KMS-11 (cell line): ENCODE measurements at regions not wholly inside any gene's neighbourhood (a gene's known extent, or its start where the extent isn't known, plus 50 kb on each side); places are given as distances from the start of the nearest gene placed in this dataset.

Experiments used
- H2AFZ ChIP-seq: fragments of 200-600 bp; sonication (generic); 2 replicates; pipeline ENCODE4 v1.6.1; 2016; ENCODE audit warnings: antibody characterized with exemption, mixed run types, low read depth
- H3K27ac ChIP-seq: fragments of 200-600 bp; sonication (generic); 2 replicates; pipeline ENCODE4 v1.6.1; 2016; ENCODE audit warnings: mild to moderate bottlenecking, mixed run types
- H3K27me3 ChIP-seq: fragments of 200-600 bp; sonication (generic); 2 replicates; pipeline ENCODE4 v1.6.1; 2017; ENCODE audit warnings: mild to moderate bottlenecking, low read depth, mixed run types, moderate library complexity; ENCODE audit not compliant: insufficient read depth
- H3K36me3 ChIP-seq: fragments of 200-600 bp; sonication (generic); 2 replicates; pipeline ENCODE4 v1.6.1; 2017; ENCODE audit warnings: mild to moderate bottlenecking, mixed run types; ENCODE audit not compliant: insufficient read depth
- H3K4me1 ChIP-seq: fragments of 200-600 bp; sonication (generic); 2 replicates; pipeline ENCODE4 v1.6.1; 2016; ENCODE audit warnings: mild to moderate bottlenecking, low read depth, mixed run types; ENCODE audit not compliant: poor library complexity, severe bottlenecking
- H3K4me2 ChIP-seq: fragments of 200-600 bp; sonication (generic); 2 replicates; pipeline ENCODE4 v1.7.0; 2016; ENCODE audit warnings: mild to moderate bottlenecking, mixed run types
- H3K4me3 ChIP-seq: fragments of 200-600 bp; sonication (generic); IDR thresholded peaks from 2 replicates; pipeline ENCODE4 v1.6.1; 2017; ENCODE audit warnings: low read depth, low read length, mixed read lengths; ENCODE audit not compliant: insufficient read depth
- H3K79me2 ChIP-seq: fragments of 200-600 bp; sonication (generic); 2 replicates; pipeline ENCODE4 v1.6.1; 2016; ENCODE audit warnings: low read depth, mixed run types; ENCODE audit not compliant: insufficient read depth
- H3K9ac ChIP-seq: fragments of 200-600 bp; sonication (generic); 2 replicates; pipeline ENCODE4 v1.6.1; 2016; ENCODE audit warnings: mild to moderate bottlenecking, mixed run types
- H4K20me1 ChIP-seq: fragments of 200-600 bp; sonication (generic); 2 replicates; pipeline ENCODE4 v1.6.1; 2016; ENCODE audit warnings: mild to moderate bottlenecking, mixed run types; ENCODE audit not compliant: insufficient read depth
- CTCF ChIP-seq: fragments of 200-600 bp; sonication (generic); conservative IDR thresholded peaks from 2 replicates; pipeline ENCODE4 v1.6.1; 2017; ENCODE audit warnings: low read depth, mild to moderate bottlenecking, antibody characterized with exemption, low read length, moderate library complexity, mixed read lengths

DNA sequence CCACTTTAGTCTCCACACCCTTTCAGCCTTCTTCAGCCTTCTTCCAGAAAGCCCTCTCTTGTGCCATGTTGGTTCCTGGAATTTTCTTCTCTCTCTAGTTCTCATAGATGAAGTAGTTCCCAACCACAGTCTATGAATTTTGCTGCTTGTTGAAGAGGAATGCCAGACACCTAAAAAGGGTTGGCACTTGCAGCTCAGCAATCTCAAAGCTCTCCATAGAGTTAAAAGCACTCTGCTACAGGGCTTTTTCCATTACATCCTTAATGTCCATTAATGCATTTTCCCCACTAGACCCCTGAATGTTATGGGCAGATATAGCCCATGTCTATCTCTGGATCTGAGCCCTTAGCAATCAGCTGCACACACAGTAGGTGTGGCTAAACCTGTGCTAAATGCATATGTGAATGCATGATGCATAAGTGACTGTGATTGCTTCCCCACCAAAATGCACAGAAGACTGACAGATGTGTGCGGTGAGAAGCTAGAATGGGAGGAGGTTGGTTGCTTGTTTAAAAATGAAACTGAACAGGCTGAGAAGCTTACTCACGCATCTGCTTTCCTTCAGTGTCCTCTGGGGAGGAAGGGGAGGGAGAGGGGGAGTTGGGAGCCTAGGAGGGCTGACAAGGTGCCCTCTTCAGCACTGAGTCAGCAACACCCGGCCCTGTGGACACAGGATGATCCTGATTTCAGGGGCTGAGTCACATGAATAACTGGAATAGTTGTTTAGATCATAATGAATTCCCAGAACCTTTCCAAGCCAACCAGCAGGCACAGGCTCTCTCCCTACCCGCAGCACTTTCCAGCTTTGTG, 146.1 kb upstream of the FGGY start:
- Histone ChIP-seq H3K4me3 (no peak overlapping the region), H2AFZ (peak overlapping the region; percentile 34; the same call in 1 of the 2 replicates), H3K4me1 (peaks cover 16% of the 10 kb centered on the region), H3K27ac (no peak overlapping the region), H4K20me1 (no peaks in the 10 kb centered on the region), H3K4me2 (peak overlapping the region; percentile 51), H3K36me3 (no peaks in the 10 kb centered on the region), H3K9ac (no peak overlapping the region; the same call in 1 of the 2 replicates), H3K79me2 (no peaks in the 10 kb centered on the region), H3K27me3 (no peaks in the 10 kb centered on the region)
- TF ChIP-seq CTCF: no peak

- Histone ChIP-seq H3K4me1 (peaks cover 16% of the 10 kb centered on the region), H3K4me2 (peak overlapping the region; percentile 51), H4K20me1 (no peaks in the 10 kb centered on the region), H3K27me3 (no peaks in the 10 kb centered on the region), H3K36me3 (no peaks in the 10 kb centered on the region), H2AFZ (peak overlapping the region; percentile 34; the same call in 1 of the 2 replicates), H3K79me2 (no peaks in the 10 kb centered on the region), H3K4me3 (no peak overlapping the region), H3K9ac (no peak overlapping the region; the same call in 1 of the 2 replicates), H3K27ac (no peak overlapping the region)
- TF ChIP-seq CTCF: no peak
These were observed 145.5 kb upstream of the FGGY start for GRCh38 chr1:59151387-59151761.

GRCh38 chr1:59151860-59152259, 145.0 kb upstream of the FGGY start:
- Histone ChIP-seq H3K27ac (no peak overlapping the region), H3K27me3 (no peaks in the 10 kb centered on the region), H3K4me1 (peaks cover 16% of the 10 kb centered on the region), H3K79me2 (no peaks in the 10 kb centered on the region), H3K36me3 (no peaks in the 10 kb centered on the region), H3K4me3 (no peak overlapping the region), H3K9ac (no peak overlapping the region), H2AFZ (no peak overlapping the region), H3K4me2 (no peak overlapping the region), H4K20me1 (no peaks in the 10 kb centered on the region)
- no peak for TF ChIP-seq CTCF

DNA sequence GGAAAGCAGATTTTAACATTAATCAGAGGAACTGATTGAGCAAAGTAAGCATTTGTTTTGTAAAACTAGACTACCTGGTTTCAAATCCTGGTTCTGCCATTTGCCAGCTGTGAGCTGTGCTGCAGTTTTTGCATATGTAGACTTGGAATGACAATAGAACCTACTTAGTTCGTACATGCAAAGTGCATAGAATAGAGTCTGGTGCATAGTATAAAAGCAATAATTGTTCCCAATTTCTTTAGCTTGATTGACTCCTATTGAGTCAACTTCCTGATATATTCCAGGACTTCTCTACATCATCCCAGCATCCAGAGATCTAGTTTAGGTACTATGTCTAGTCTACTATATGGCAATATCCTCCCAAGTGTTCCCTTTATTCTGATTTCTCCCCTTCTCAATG, 144.4 kb upstream of the FGGY start:
- Histone ChIP-seq H3K27me3 (no peaks in the 10 kb centered on the region), H3K9ac (no peak overlapping the region), H3K36me3 (no peaks in the 10 kb centered on the region), H4K20me1 (no peaks in the 10 kb centered on the region), H2AFZ (no peak overlapping the region), H3K27ac (no peak overlapping the region), H3K4me3 (no peak overlapping the region), H3K79me2 (no peaks in the 10 kb centered on the region), H3K4me2 (no peak overlapping the region), H3K4me1 (peaks cover 16% of the 10 kb centered on the region)
- no peak for TF ChIP-seq CTCF
